HCT116 (cell line): ENCODE measurements at regions not wholly inside any gene's neighbourhood (a gene's known extent, or its start where the extent isn't known, plus 50 kb on each side); places are given as distances from the start of the nearest gene placed in this dataset.

ENCODE experiments used
- ATAC-seq: fragments of 200-7000 bp; cut with Tn5 transposase; 2 replicates; pipeline ENCODE4 v1.9.1; 2020; ENCODE audit warnings: mild to moderate bottlenecking, moderate library complexity
- BruUV-seq: library from RNA; stranded (reverse); fragments of 400-500 nt; replicated peaks from 2 replicates; lab custom pipeline; 2021; lab: Mats Ljungman, UMichigan
- CTCF ChIA-PET: fragments of 300-600 bp; sonication (Branson Sonifier 250); formaldehyde crosslinking; loops from one replicate; lab custom pipeline; 2021; ENCODE audit warnings: antibody characterized with exemption; lab: Charles Lee
- POLR2A ChIA-PET: fragments of 300-600, 350-600 bp; sonication (Branson Sonifier 250); formaldehyde crosslinking; loops from one replicate; lab custom pipeline; 2021; ENCODE audit warnings: antibody characterized with exemption; lab: Charles Lee
- RAD21 ChIA-PET, 2 experiments: fragments of 300-600 bp; sonication (Branson Sonifier 250); formaldehyde crosslinking; loops; one replicate each; lab custom pipeline; 2023; ENCODE audit warnings: low total read pairs in 2 of 2; ENCODE audit not compliant: uncharacterized antibody in 2 of 2, unreplicated experiment in 2 of 2, low non-redundant PET in 1 of 2; lab: Charles Lee
- DNase-seq: peaks from one replicate; pipeline ENCODE4 v3.0.0-alpha.2; 2010; ENCODE audit warnings: low read depth, low spot score
- H2AFZ ChIP-seq: fragments of 200-600 bp; shearing (Covaris generic), sonication (generic); 2 replicates; pipeline ENCODE4 v1.6.1; 2017; ENCODE audit warnings: low read depth, mixed run types, mixed read lengths, antibody characterized with exemption, low read length; ENCODE audit not compliant: poor library complexity, severe bottlenecking
- H3K27ac ChIP-seq: 2 replicates; pipeline ENCODE4 v1.5.1; 2012; ENCODE audit warnings: low read depth, low read length
- H3K27me3 ChIP-seq: fragments of 200-600 bp; sonication (generic); 2 replicates; pipeline ENCODE4 v1.6.1; 2016; ENCODE audit warnings: mixed run types, low read length, mixed read lengths; ENCODE audit not compliant: insufficient read depth
- H3K36me3 ChIP-seq, 2 experiments: fragments of 200-500 bp in 1 of 2; fragments of 200-600 bp in 1 of 2; sonication (Bioruptor generic) in 1 of 2; sonication (generic) in 1 of 2; 2 replicates each; pipeline versions ENCODE4 v1.5.1 to v1.6.1; 2014 to 2016; ENCODE audit warnings: low read length in 2 of 2, inconsistent platforms in 1 of 2, mixed read lengths in 1 of 2, mixed run types in 1 of 2; ENCODE audit not compliant: insufficient read depth in 2 of 2, control insufficient read depth in 1 of 2
- H3K4me1 ChIP-seq, 2 experiments: fragments of 200-600 bp in 1 of 2; sonication (generic) in 1 of 2; 2 replicates each; pipeline versions ENCODE4 v1.5.1 to v1.6.1; 2012 to 2017; ENCODE audit warnings: low read length in 2 of 2, inconsistent platforms in 1 of 2, mild to moderate bottlenecking in 1 of 2, mixed read lengths in 1 of 2, mixed run types in 1 of 2, moderate library complexity in 1 of 2; ENCODE audit not compliant: insufficient read depth in 2 of 2, control insufficient read depth in 1 of 2
- H3K4me2 ChIP-seq: fragments of 200-600 bp; sonication (generic); 2 replicates; pipeline ENCODE4 v1.6.1; 2017; ENCODE audit warnings: mixed run types, low read length, mixed read lengths
- H3K4me3 ChIP-seq, 2 experiments: fragments of 200-600 bp in 1 of 2; sonication (generic) in 1 of 2; replicated peaks in 1 of 2; 2 replicates each; pipeline ENCODE4 v1.5.1; 2011 to 2016; ENCODE audit warnings: low read length in 2 of 2, control low read depth in 1 of 2, low read depth in 1 of 2, mild to moderate bottlenecking in 1 of 2, mixed read lengths in 1 of 2, mixed run types in 1 of 2
- H3K79me2 ChIP-seq: fragments of 200-600 bp; sonication (generic); 2 replicates; pipeline ENCODE4 v1.6.1; 2017; ENCODE audit warnings: mild to moderate bottlenecking, mixed run types, low read length, moderate library complexity, mixed read lengths; ENCODE audit not compliant: insufficient read depth
- H3K9ac ChIP-seq: fragments of 200-600 bp; sonication (generic); 2 replicates; pipeline ENCODE4 v1.6.1; 2016; ENCODE audit warnings: low read length, mixed read lengths
- H3K9me2 ChIP-seq: fragments of 200-600 bp; sonication (generic), shearing (Covaris generic); 2 replicates; pipeline ENCODE4 v1.6.1; 2017; ENCODE audit warnings: mixed run types, mild to moderate bottlenecking, moderate library complexity; ENCODE audit not compliant: insufficient read depth
- H3K9me3 ChIP-seq, 2 experiments: fragments of 200-500 bp in 1 of 2; fragments of 200-600 bp in 1 of 2; sonication (Bioruptor generic) in 1 of 2; sonication (generic) in 1 of 2; 2 replicates each; pipeline ENCODE4 v1.6.1; 2014 to 2017; ENCODE audit warnings: low read length in 2 of 2, mixed read lengths in 2 of 2, inconsistent platforms in 1 of 2, low read depth in 1 of 2, mild to moderate bottlenecking in 1 of 2, mixed run types in 1 of 2, moderate library complexity in 1 of 2; ENCODE audit not compliant: control insufficient read depth in 1 of 2, insufficient read depth in 1 of 2
- H4K20me1 ChIP-seq: fragments of 200-600 bp; sonication (generic), shearing (Covaris generic); 2 replicates; pipeline ENCODE4 v1.6.1; 2017; ENCODE audit warnings: mixed run types, mild to moderate bottlenecking, moderate library complexity; ENCODE audit not compliant: insufficient read depth
- ATF3 ChIP-seq: IDR thresholded peaks from 2 replicates; pipeline ENCODE4 v1.6.1; 2012
- CBX3 ChIP-seq: IDR thresholded peaks from 2 replicates; pipeline ENCODE4 v1.6.1; 2012; ENCODE audit warnings: low read depth
- CEBPB ChIP-seq: IDR thresholded peaks from 2 replicates; pipeline ENCODE4 v1.6.1; 2012; ENCODE audit warnings: low read depth
- CTCF ChIP-seq, 3 experiments: fragments of 200-600 bp in 1 of 3; sonication (generic) in 1 of 3; IDR thresholded peaks in 2 of 3; conservative IDR thresholded peaks in 1 of 3; 2 replicates each; pipeline ENCODE4 v1.5.1; 2012 to 2017; ENCODE audit warnings: low read depth in 2 of 3, low read length in 2 of 3, antibody characterized with exemption in 1 of 3, borderline replicate concordance in 1 of 3, control low read depth in 1 of 3, mild to moderate bottlenecking in 1 of 3, mixed read lengths in 1 of 3, mixed run types in 1 of 3, moderate library complexity in 1 of 3; ENCODE audit not compliant: insufficient read depth in 1 of 3
- EGR1 ChIP-seq: IDR thresholded peaks from 2 replicates; pipeline ENCODE4 v1.6.1; 2012; ENCODE audit warnings: low read depth
- EZH2 ChIP-seq: fragments of 200-600 bp; sonication (generic); IDR thresholded peaks from 2 replicates; pipeline ENCODE4 v1.6.1; 2017; ENCODE audit warnings: antibody characterized with exemption, mixed run types
- FOSL1 ChIP-seq: IDR thresholded peaks from 2 replicates; pipeline ENCODE4 v1.6.1; 2012; ENCODE audit warnings: low read depth
- JUND ChIP-seq: IDR thresholded peaks from 2 replicates; pipeline ENCODE4 v1.6.1; 2012
- POLR2A ChIP-seq: IDR thresholded peaks from 2 replicates; pipeline ENCODE4 v1.7.0; 2011; ENCODE audit warnings: borderline replicate concordance; ENCODE audit not compliant: insufficient read depth, insufficient read length; ENCODE audit errors: extremely low read depth
- POLR2AphosphoS5 ChIP-seq: IDR thresholded peaks from 2 replicates; pipeline ENCODE4 v1.6.1; 2011; ENCODE audit warnings: mild to moderate bottlenecking, low read depth, low read length, moderate library complexity
- RAD21 ChIP-seq: IDR thresholded peaks from 2 replicates; pipeline ENCODE4 v1.6.1; 2012; ENCODE audit warnings: low read depth, mild to moderate bottlenecking
- SIN3A ChIP-seq: IDR thresholded peaks from 2 replicates; pipeline ENCODE4 v1.6.1; 2012; ENCODE audit warnings: low read depth
- SRF ChIP-seq: IDR thresholded peaks from 2 replicates; pipeline ENCODE4 v1.6.1; 2012; ENCODE audit warnings: low read depth
- YY1 ChIP-seq: IDR thresholded peaks from 2 replicates; pipeline ENCODE4 v1.6.1; 2011; ENCODE audit warnings: low read length, low read depth, moderate library complexity, mild to moderate bottlenecking; ENCODE audit not compliant: insufficient replicate concordance; ENCODE audit errors: extremely low read depth
- ZBTB33 ChIP-seq: IDR thresholded peaks from 2 replicates; pipeline ENCODE4 v1.6.1; 2011; ENCODE audit warnings: mild to moderate bottlenecking, low read length, moderate library complexity; ENCODE audit not compliant: insufficient replicate concordance; ENCODE audit errors: extremely low read depth
- ZFX ChIP-seq: fragments of 450-650 bp; IDR thresholded peaks from 2 replicates; pipeline ENCODE4 v1.6.1; 2017
- intact Hi-C: fragments of 100-400 bp; cut with micrococcal nuclease; formaldehyde crosslinking; loops from 2 replicates; pipeline ENCODE4 v1.10.0; 2022

- Histone ChIP-seq H3K4me3 (no peak overlapping the region), H3K36me3 (no peaks in the 10 kb centered on the region), H3K79me2 (no peaks in the 10 kb centered on the region), H3K9me2 (no peaks in the 10 kb centered on the region), H3K9ac (no peak overlapping the region), H3K27ac (no peak overlapping the region), H2AFZ (peak overlapping the region; percentile 58), H3K9me3 (no peaks in the 10 kb centered on the region), H3K27me3 (no peaks in the 10 kb centered on the region), H3K4me2 (no peak overlapping the region), H3K4me1 (peaks cover 8 to 36% of the 10 kb centered on the region in 2 experiments; a peak in 3 of 4 replicates), H4K20me1 (no peaks in the 10 kb centered on the region)
- DNase-seq (no peak), ATAC-seq (no peak)
- intact Hi-C loops: no loop called here
- ChIA-PET POLR2A (no interaction called here), CTCF (interaction anchor here (1.1 to 1.5 kb wide), 2 partner anchors 8 to 9 kb away, joined by 3 to 5 read pairs; no protein-coding TSS in a partner anchor), RAD21 (no interaction called here)
- TF ChIP-seq ZFX (no peak), JUND (peak; percentile 21; the same call in 1 of the 2 replicates), FOSL1 (peak; percentile 44; the same call in 1 of the 2 replicates)
- BruUV-seq: no TSS peak
Observed at GRCh38 chr6:137808191-137808590, 58.9 kb upstream of the TNFAIP3 start.

GRCh38 chr6:137808836-137809315 is 58.2 kb upstream of the TNFAIP3 start:
- Histone ChIP-seq H3K27me3 (no peaks in the 10 kb centered on the region), H3K36me3 (no peaks in the 10 kb centered on the region), H4K20me1 (no peaks in the 10 kb centered on the region), H3K4me2 (no peak overlapping the region), H3K9me3 (no peaks in the 10 kb centered on the region), H3K4me3 (no peak overlapping the region), H3K27ac (no peak overlapping the region), H3K4me1 (peaks cover 8 to 41% of the 10 kb centered on the region in 2 experiments; a peak in 3 of 4 replicates), H3K79me2 (no peaks in the 10 kb centered on the region), H2AFZ (no peak overlapping the region), H3K9me2 (no peaks in the 10 kb centered on the region), H3K9ac (no peak overlapping the region)
- ChIA-PET RAD21 (no interaction called here), POLR2A (no interaction called here), CTCF (interaction anchor here (1.1 kb wide), 1 partner anchor 9 kb away, joined by 5 read pairs; no protein-coding TSS in a partner anchor)
- DNase-seq (no peak), ATAC-seq (no peak)
- intact Hi-C loops: no loop called here
- BruUV-seq: no TSS peak
- TF ChIP-seq ATF3 (no peak), RAD21 (no peak), SIN3A (no peak), SRF (no peak), POLR2AphosphoS5 (no peak), EZH2 (no peak), CTCF (IDR thresholded peaks at IDR 0.05 in 2 of 3, conservative IDR thresholded peaks at IDR 0.05 in 1 of 3; ENCODE audit: borderline replicate concordance in 1 of 3, insufficient read depth in 1 of 3, low read depth in 2 of 3, low read length in 2 of 3) (no peak), ZBTB33 (no peak), POLR2A (no peak), CBX3 (no peak), EGR1 (no peak), ZFX (no peak), YY1 (no peak), CEBPB (no peak)
